ENCODE measurements at regions not wholly inside any gene's neighbourhood (a gene's known extent, or its start where the extent isn't known, plus 50 kb on each side); places are given as distances from the start of the nearest gene placed in this dataset.

- Histone ChIP-seq H3K4me2 (ENCODE audit: low read length) (no peak overlapping the region), H3K4me3 (ENCODE audit: low read length) (no peak overlapping the region), H3K4me1 (ENCODE audit: control insufficient read depth, low read length) (peaks cover 7% of the 10 kb centered on the region), H4K20me1 (ENCODE audit: control insufficient read depth, insufficient read depth, low read depth, low read length) (no peaks in the 10 kb centered on the region), H3K9me2 (replicated peaks; ENCODE audit: control insufficient read depth, low read length) (no peaks in the 10 kb centered on the region), H3K9me3 (ENCODE audit: control insufficient read depth, insufficient read depth, low read length) (no peaks in the 10 kb centered on the region), H3F3A (ENCODE audit: control insufficient read depth, insufficient read depth) (no peaks in the 10 kb centered on the region), H3K27ac (ENCODE audit: low read depth, low read length) (no peak overlapping the region), H3K27me3 (ENCODE audit: control insufficient read depth, low read length) (no peaks in the 10 kb centered on the region), H3K79me2 (ENCODE audit: control insufficient read depth, low read length) (no peaks in the 10 kb centered on the region), H3K36me3 (ENCODE audit: control insufficient read depth, low read length) (no peaks in the 10 kb centered on the region)
- TF ChIP-seq EZH2phosphoT487 (IDR thresholded peaks at IDR 0.05; ENCODE audit: borderline replicate concordance, low read length) = no peak
- TF ChIP-seq, protein P1, sequence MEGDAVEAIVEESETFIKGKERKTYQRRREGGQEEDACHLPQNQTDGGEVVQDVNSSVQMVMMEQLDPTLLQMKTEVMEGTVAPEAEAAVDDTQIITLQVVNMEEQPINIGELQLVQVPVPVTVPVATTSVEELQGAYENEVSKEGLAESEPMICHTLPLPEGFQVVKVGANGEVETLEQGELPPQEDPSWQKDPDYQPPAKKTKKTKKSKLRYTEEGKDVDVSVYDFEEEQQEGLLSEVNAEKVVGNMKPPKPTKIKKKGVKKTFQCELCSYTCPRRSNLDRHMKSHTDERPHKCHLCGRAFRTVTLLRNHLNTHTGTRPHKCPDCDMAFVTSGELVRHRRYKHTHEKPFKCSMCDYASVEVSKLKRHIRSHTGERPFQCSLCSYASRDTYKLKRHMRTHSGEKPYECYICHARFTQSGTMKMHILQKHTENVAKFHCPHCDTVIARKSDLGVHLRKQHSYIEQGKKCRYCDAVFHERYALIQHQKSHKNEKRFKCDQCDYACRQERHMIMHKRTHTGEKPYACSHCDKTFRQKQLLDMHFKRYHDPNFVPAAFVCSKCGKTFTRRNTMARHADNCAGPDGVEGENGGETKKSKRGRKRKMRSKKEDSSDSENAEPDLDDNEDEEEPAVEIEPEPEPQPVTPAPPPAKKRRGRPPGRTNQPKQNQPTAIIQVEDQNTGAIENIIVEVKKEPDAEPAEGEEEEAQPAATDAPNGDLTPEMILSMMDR (IDR thresholded peaks at IDR 0.05; ENCODE audit: low read depth, low read length, poor library complexity, severe bottlenecking) = no peak
Observed at GRCh38 chr12:89906178-89906577, 197.5 kb upstream of the ATP2B1 start.

GRCh38 chr12:89901906-89902642, 193.4 kb upstream of the ATP2B1 start:
- no peaks in the 10 kb centered on the region for H3K79me2 ChIP-seq (ENCODE audit: control insufficient read depth, low read length)
- no peaks in the 10 kb centered on the region for H4K20me1 ChIP-seq (ENCODE audit: control insufficient read depth, insufficient read depth, low read depth, low read length)
- no peaks in the 10 kb centered on the region for H3F3A ChIP-seq (ENCODE audit: control insufficient read depth, insufficient read depth)
- TF ChIP-seq, protein P1 (IDR thresholded peaks at IDR 0.05; ENCODE audit: low read depth, low read length, poor library complexity, severe bottlenecking) = no peak
- TF ChIP-seq EZH2phosphoT487 (IDR thresholded peaks at IDR 0.05; ENCODE audit: borderline replicate concordance, low read length) = no peak
- no peaks in the 10 kb centered on the region for H3K27me3 ChIP-seq (ENCODE audit: control insufficient read depth, low read length)
- no peaks in the 10 kb centered on the region for H3K36me3 ChIP-seq (ENCODE audit: control insufficient read depth, low read length)
- no peaks in the 10 kb centered on the region for H3K9me2 ChIP-seq (replicated peaks; ENCODE audit: control insufficient read depth, low read length)
- H3K4me3 ChIP-seq (ENCODE audit: low read length) = no peak overlapping the region
- H3K9me3 ChIP-seq (ENCODE audit: control insufficient read depth, insufficient read depth, low read length) = no peaks in the 10 kb centered on the region
- H3K4me2 ChIP-seq (ENCODE audit: low read length) = no peak overlapping the region
- no peak overlapping the region for H3K27ac ChIP-seq (ENCODE audit: low read depth, low read length)
- peaks cover 7% of the 10 kb centered on the region for H3K4me1 ChIP-seq (ENCODE audit: control insufficient read depth, low read length)

DNA sequence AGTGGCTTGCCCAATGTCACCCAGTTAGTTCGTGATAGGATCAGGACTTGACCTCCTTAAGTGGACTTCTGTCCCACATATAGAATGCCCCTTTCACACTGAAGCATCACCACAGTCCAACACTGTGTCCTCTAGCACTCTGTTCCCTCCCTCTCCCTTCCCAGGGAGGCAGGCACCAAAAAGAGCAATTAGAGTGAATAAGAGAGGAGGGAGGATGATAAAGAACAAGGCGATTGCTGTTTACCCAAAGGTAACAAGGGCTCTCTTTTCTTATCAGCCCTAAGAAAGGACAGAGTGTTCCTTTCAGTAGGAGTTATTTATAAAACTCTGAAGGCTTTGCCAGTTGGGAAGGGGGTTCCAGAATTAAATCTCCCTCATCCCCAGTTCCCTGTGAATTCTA, 192.7 kb upstream of the ATP2B1 start:
- Histone ChIP-seq H3K27me3 (ENCODE audit: control insufficient read depth, low read length) (no peaks in the 10 kb centered on the region), H3K79me2 (ENCODE audit: control insufficient read depth, low read length) (no peaks in the 10 kb centered on the region), H3K36me3 (ENCODE audit: control insufficient read depth, low read length) (no peaks in the 10 kb centered on the region), H4K20me1 (ENCODE audit: control insufficient read depth, insufficient read depth, low read depth, low read length) (no peaks in the 10 kb centered on the region), H3K27ac (ENCODE audit: low read depth, low read length) (no peak overlapping the region), H3K4me2 (ENCODE audit: low read length) (no peak overlapping the region), H3K9me2 (replicated peaks; ENCODE audit: control insufficient read depth, low read length) (no peaks in the 10 kb centered on the region), H3F3A (ENCODE audit: control insufficient read depth, insufficient read depth) (no peaks in the 10 kb centered on the region), H3K4me3 (ENCODE audit: low read length) (no peak overlapping the region), H3K9me3 (ENCODE audit: control insufficient read depth, insufficient read depth, low read length) (no peaks in the 10 kb centered on the region), H3K4me1 (ENCODE audit: control insufficient read depth, low read length) (peaks cover 7% of the 10 kb centered on the region)
- TF ChIP-seq, protein P1 (IDR thresholded peaks at IDR 0.05; ENCODE audit: low read depth, low read length, poor library complexity, severe bottlenecking) = no peak
- TF ChIP-seq EZH2phosphoT487 (IDR thresholded peaks at IDR 0.05; ENCODE audit: borderline replicate concordance, low read length) = no peak
